ENCODE measurements at regions not wholly inside any gene's neighbourhood (a gene's known extent, or its start where the extent isn't known, plus 50 kb on each side); places are given as distances from the start of the nearest gene placed in this dataset.
"Not testable (repeated sequence)": the region's sequence is repeated elsewhere in the genome, so short reads cannot be mapped to it uniquely, and the experiment has no call there.

GRCh38 chr7:12456506-12456905 is 52.8 kb upstream of the VWDE start:
- DNase-seq, result no peak
- in situ Hi-C loops (cut with HindIII; ENCODE audit: low pct_ligation_motif_present, low pct_unique_long_range_greater_than_20kb, low sequenced_read_pairs), result no loop called here

- peak; percentile 69 for DNase-seq
- in situ Hi-C loops (cut with HindIII; ENCODE audit: low pct_ligation_motif_present, low pct_unique_long_range_greater_than_20kb, low sequenced_read_pairs), result no loop called here
Observed at GRCh38 chr7:12458520-12459131, 55.0 kb upstream of the VWDE start.

- DNase-seq, result no peak
- in situ Hi-C loops (cut with HindIII; ENCODE audit: low pct_ligation_motif_present, low pct_unique_long_range_greater_than_20kb, low sequenced_read_pairs), result no loop called here
Observed at GRCh38 chr7:12467837-12468236, 64.2 kb upstream of the VWDE start.

GRCh38 chr7:12469568-12469967 is 65.9 kb upstream of the VWDE start:
- in situ Hi-C loops (cut with HindIII; ENCODE audit: low pct_ligation_motif_present, low pct_unique_long_range_greater_than_20kb, low sequenced_read_pairs), result no loop called here

GRCh38 chr7:12470930-12471329 is 67.3 kb upstream of the VWDE start:
- DNase-seq, result no peak
- in situ Hi-C loops (cut with HindIII; ENCODE audit: low pct_ligation_motif_present, low pct_unique_long_range_greater_than_20kb, low sequenced_read_pairs), result no loop called here

More at GRCh38 chr7:12469568-12469967, 65.9 kb upstream of the VWDE start:
- DNase-seq, result no peak

- in situ Hi-C loops (cut with HindIII; ENCODE audit: low pct_ligation_motif_present, low pct_unique_long_range_greater_than_20kb, low sequenced_read_pairs), result no loop called here
- DNase-seq, result no peak
Observed at GRCh38 chr7:12474035-12474434, 70.4 kb upstream of the VWDE start.

GRCh38 chr7:12475362-12476063 is 71.8 kb upstream of the VWDE start:
- DNase-seq, result no peak

GRCh38 chr7:12477620-12478019 is 74.0 kb upstream of the VWDE start:
- in situ Hi-C loops (cut with HindIII; ENCODE audit: low pct_ligation_motif_present, low pct_unique_long_range_greater_than_20kb, low sequenced_read_pairs), result no loop called here
- no peak for DNase-seq

More at GRCh38 chr7:12475362-12476063, 71.8 kb upstream of the VWDE start:
- in situ Hi-C loops (cut with HindIII; ENCODE audit: low pct_ligation_motif_present, low pct_unique_long_range_greater_than_20kb, low sequenced_read_pairs), result no loop called here

- in situ Hi-C loops (cut with HindIII; ENCODE audit: low pct_ligation_motif_present, low pct_unique_long_range_greater_than_20kb, low sequenced_read_pairs), result no loop called here
- no peak for DNase-seq
Observed at GRCh38 chr7:12481722-12482121, 78.1 kb upstream of the VWDE start.

- in situ Hi-C loops (cut with HindIII; ENCODE audit: low pct_ligation_motif_present, low pct_unique_long_range_greater_than_20kb, low sequenced_read_pairs), result no loop called here
Observed at GRCh38 chr7:12485845-12486244, 82.2 kb upstream of the VWDE start.

GRCh38 chr7:12488341-12488740 is 82.2 kb upstream of the SCIN start:
- in situ Hi-C loops (cut with HindIII; ENCODE audit: low pct_ligation_motif_present, low pct_unique_long_range_greater_than_20kb, low sequenced_read_pairs), result no loop called here
- no peak for DNase-seq

More at GRCh38 chr7:12485845-12486244, 82.2 kb upstream of the VWDE start:
- DNase-seq, result no peak

GRCh38 chr7:12490107-12490688 is 80.3 kb upstream of the SCIN start:
- in situ Hi-C loops (cut with HindIII; ENCODE audit: low pct_ligation_motif_present, low pct_unique_long_range_greater_than_20kb, low sequenced_read_pairs), result no loop called here
- peak; percentile 64 for DNase-seq

GRCh38 chr7:12490940-12491339 is 79.6 kb upstream of the SCIN start:
- DNase-seq, result no peak
- in situ Hi-C loops (cut with HindIII; ENCODE audit: low pct_ligation_motif_present, low pct_unique_long_range_greater_than_20kb, low sequenced_read_pairs), result no loop called here

GRCh38 chr7:12491526-12491925 is 79.0 kb upstream of the SCIN start:
- in situ Hi-C loops (cut with HindIII; ENCODE audit: low pct_ligation_motif_present, low pct_unique_long_range_greater_than_20kb, low sequenced_read_pairs), result no loop called here
- DNase-seq, result no peak

GRCh38 chr7:12493407-12493806 is 77.1 kb upstream of the SCIN start:
- in situ Hi-C loops (cut with HindIII; ENCODE audit: low pct_ligation_motif_present, low pct_unique_long_range_greater_than_20kb, low sequenced_read_pairs), result no loop called here
- DNase-seq, result no peak

GRCh38 chr7:12493863-12494686 is 76.4 kb upstream of the SCIN start:
- DNase-seq, result no peak
- in situ Hi-C loops (cut with HindIII; ENCODE audit: low pct_ligation_motif_present, low pct_unique_long_range_greater_than_20kb, low sequenced_read_pairs), result no loop called here

- in situ Hi-C loops (cut with HindIII; ENCODE audit: low pct_ligation_motif_present, low pct_unique_long_range_greater_than_20kb, low sequenced_read_pairs), result no loop called here
Observed at GRCh38 chr7:12494687-12495024, 75.9 kb upstream of the SCIN start.

GRCh38 chr7:12496901-12497674 is 73.4 kb upstream of the SCIN start:
- in situ Hi-C loops (cut with HindIII; ENCODE audit: low pct_ligation_motif_present, low pct_unique_long_range_greater_than_20kb, low sequenced_read_pairs), result not testable (repeated sequence)
- peak; percentile 74 for DNase-seq

More at GRCh38 chr7:12494687-12495024, 75.9 kb upstream of the SCIN start:
- no peak for DNase-seq
